Stimulated activated CD8-positive, alpha-beta memory T cell treated with anti-CD3 and anti-CD28 coated beads, Interleukin-2, amount 100 ng/mL, for 1 hour (primary cell): ENCODE measurements at regions not wholly inside any gene's neighbourhood (a gene's known extent, or its start where the extent isn't known, plus 50 kb on each side); places are given as distances from the start of the nearest gene placed in this dataset.
"Not testable (repeated sequence)": the region's sequence is repeated elsewhere in the genome, so short reads cannot be mapped to it uniquely, and the experiment has no call there.

Source experiments
- DNase-seq, 2 donors: peaks; one replicate each; pipeline ENCODE4 v3.0.0-alpha.2; 2020; ENCODE audit warnings: low read depth in 2 of 2

DNA sequence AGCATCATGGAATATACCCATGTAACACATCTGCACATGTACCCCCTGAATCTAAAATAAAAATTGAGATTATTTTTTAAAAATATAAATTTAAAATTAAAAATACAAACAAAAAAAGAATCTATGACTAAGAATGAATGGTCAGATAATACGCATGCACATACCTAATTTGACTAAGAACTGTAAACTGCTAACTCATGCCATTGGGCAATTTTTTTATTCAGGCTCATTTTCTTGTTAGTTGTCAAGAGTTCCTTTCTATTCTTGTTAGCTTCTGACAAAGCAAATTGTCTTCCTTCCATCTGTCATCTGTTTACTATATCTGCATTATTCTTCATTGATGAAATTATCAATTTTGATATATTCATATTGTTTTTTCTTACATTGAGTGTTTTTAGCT, 69.5 kb upstream of the HAND1 start:
- DNase-seq, result no peak

GRCh38 chr5:154546719-154547118, 68.7 kb upstream of the HAND1 start:
- no peak for DNase-seq

DNA sequence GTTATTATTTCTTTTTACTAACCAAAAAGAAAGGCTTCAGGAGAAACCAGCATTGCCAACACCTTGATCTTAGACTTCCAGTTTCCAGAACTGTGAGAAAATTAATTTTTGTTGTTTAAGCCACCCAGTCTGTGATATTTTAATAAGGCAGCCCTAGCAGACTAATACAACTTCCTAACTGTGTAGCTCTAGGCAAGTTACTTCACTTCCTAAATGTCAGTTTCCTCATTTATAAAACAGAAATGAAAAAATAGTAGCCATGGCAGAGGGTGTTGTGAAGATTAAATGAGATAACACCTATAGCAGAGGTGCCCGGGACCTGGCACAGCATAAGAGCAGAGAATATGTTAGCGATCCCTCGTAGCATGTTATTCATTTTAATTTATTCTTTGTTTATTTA, 66.6 kb upstream of the HAND1 start:
- no peak for DNase-seq

DNA sequence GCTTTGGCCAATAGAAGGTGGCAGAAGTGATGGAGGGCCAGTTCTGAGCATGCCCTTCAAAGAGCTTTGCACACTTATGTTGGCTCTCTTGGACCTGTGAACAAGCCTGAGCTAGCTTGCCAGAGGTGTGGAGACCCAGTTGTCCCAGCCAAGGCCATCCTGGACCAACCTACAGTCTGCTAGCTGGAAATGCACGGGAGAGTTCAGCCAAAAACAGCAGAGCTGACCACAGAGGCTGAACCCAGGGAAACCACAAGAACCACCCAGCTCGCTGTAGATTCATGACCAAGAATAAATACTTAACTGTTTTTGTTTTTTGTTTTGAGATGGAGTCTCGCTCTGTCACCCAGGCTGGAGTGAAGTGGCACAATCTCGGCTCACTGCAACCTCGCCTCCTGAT, 65.4 kb upstream of the HAND1 start:
- DNase-seq, result no peak

- no peak for DNase-seq
These were observed 64.6 kb upstream of the HAND1 start for GRCh38 chr5:154542581-154542980.

DNA sequence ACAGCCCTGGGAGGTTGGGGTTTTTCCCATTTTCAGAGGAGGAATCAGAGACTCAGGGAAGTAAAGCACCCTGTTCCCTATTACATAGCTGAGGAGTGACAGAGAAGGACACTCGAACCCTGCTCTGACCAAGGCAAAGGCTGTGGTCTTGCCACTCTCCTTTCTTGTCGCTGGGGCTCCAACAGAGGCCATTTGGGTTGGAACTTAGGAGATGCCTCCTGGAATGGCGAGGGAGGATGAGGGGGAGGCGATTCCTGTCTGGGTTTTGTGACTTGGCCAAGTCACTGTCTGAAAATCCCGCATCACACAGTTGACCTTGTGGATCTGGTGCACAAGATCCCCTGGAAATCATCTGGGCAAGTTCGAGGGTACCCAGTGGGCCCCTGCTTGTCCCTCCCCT, 64.0 kb upstream of the HAND1 start:
- no peak for DNase-seq

- DNase-seq, result no peak
These were observed 63.5 kb upstream of the HAND1 start for GRCh38 chr5:154541553-154541952.

- DNase-seq, result no peak
These were observed 62.6 kb upstream of the HAND1 start for GRCh38 chr5:154540600-154540999.

- no peak for DNase-seq
These were observed 60.5 kb upstream of the HAND1 start for GRCh38 chr5:154538492-154538891.

DNA sequence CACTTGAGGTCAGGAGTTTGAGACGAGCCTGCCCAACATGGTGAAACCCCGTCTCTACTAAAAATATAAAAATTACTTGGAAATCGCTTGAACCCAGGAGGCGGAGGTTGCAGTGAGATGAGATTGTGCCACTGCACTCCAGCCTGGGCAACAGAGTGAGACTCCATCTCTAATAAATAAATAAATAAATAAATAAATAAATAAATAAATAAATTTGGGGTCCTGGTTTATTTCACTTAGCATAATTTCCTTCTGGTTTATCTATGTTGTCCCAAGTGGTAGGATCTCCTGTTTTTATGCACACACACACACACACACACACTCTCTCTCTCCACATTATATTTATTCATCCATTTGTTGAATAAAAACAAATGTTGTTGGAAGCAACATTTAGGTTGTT, 58.4 kb upstream of the HAND1 start:
- DNase-seq, result not testable (repeated sequence)

- DNase-seq, result no peak
These were observed 57.5 kb upstream of the HAND1 start for GRCh38 chr5:154535535-154535934.

DNA sequence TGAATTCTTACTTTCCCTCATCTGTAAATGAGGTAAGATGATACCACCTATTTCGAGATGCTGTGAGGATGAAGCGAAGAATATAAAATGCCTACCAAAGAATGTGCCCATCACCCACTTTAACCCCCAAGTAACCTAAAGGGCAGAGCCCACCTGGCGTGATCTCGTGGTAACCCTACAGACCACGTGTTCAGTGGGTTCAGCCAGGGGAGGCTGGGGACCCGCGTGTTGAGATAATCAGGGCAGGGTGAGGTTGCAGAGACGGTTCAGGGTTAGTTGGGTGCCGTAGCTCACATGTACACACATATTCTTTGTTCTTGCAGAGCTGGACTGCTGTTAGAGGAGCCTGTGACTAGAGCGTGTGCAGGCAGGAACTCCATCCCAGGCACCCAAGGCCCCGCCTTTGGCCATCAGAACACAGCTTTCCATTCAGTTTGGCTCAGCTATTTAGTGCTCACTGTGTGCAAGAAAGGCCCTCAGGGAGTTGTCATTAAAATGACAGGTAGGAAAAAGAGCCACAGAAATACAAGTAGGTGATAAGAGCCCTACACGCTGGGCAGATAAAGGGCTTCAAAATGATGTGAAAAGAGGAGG, 56.5 kb upstream of the HAND1 start:
- DNase-seq, result no peak

DNA sequence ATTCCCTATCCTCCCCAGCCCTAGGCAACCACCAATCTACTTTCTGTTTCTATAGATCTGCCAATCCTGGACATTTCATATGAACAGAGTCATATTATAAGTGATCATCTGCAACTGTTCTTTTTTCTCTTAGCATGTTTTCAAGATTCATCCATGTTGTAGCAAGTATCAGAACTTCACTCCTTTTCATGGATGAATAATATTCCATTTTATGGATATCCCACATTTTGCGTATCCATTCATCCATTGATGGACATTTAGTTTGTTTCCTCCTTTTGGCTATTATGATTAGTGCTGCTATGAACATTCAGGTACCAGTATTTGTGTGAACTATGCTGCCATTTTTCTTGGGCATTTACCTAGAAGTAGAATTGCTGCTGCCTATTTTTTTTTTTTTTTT, 51.3 kb upstream of the HAND1 start:
- no peak for DNase-seq

GRCh38 chr5:154528005-154528594, 50.1 kb upstream of the HAND1 start:
- no peak for DNase-seq
